HG03342 (cell line): ENCODE measurements at regions not wholly inside any gene's neighbourhood (a gene's known extent, or its start where the extent isn't known, plus 50 kb on each side); places are given as distances from the start of the nearest gene placed in this dataset.

Source experiments
- ATAC-seq: cut with Tn5 transposase; IDR thresholded peaks from one replicate; pipeline ENCODE4 v1.9.1; 2021; ENCODE audit warnings: mild to moderate bottlenecking, moderate library complexity; ENCODE audit not compliant: unreplicated experiment

- no peak for ATAC-seq
These were observed 182.8 kb downstream of the PIK3C3 start for GRCh38 chr18:42137693-42138375.

GRCh38 chr18:42141439-42141838 lies 186.4 kb downstream of the PIK3C3 start:
- ATAC-seq: no peak

DNA sequence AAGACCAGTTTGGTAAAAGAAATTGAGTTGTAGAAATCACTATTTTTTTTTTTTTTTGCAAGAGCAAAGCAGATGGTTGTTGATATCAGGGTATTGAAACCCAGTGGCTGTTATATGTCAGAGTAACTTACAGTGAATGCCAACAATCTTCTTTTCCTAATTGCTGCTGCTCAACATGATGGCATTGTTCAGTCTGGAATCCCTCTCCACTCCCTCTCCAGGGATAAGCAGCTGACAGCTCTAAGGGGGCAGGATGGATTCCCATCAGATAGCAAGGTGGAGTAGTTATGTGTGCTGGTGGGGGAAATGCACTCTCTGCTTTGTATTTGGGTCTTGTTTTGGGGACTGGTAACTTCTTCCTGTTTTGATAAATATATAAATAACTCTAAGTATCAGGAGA lies 200.0 kb downstream of the PIK3C3 start:
- ATAC-seq: no peak

DNA sequence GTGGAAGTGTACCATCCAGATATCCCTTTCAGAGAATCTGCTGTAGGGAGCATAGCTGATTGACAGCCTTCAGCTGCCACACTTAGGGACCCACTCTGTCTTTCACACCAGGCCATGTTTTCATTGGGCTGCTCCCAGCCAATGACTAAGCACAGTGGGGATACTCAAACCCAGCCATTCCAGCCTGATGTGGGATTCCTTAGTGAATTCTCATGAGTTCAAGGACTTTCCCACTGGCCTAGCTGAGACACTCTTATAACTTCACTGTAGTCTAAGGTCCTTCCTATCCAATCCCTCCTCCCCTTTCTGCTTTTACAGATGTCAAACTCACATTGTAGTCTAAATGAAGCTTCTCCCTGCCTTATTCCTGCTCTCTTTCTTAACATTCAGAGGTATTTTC lies 201.2 kb downstream of the PIK3C3 start:
- no peak for ATAC-seq

DNA sequence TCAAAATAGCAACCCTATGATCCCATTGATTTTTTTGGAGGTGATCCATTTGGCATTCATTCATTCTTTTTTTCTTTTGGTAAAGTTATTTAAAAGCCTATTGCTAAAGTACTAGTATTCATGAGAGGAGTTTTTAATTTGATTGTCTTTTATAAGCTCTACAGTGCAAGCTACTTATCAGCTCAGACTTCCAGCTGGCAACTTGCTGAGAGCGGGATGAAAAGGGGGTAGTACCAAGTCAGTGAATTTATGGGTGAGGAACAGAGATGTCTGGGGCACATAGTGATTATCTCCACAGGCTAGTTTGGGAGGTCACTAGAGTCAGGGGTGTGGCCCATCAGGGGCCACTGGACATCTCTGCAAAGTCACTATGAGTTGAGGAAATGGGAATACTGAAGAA lies 202.4 kb downstream of the PIK3C3 start:
- ATAC-seq: no peak

- ATAC-seq: no peak
These were observed 202.8 kb downstream of the PIK3C3 start for GRCh38 chr18:42157878-42158277.

GRCh38 chr18:42159146-42159545 lies 204.1 kb downstream of the PIK3C3 start:
- ATAC-seq: no peak

DNA sequence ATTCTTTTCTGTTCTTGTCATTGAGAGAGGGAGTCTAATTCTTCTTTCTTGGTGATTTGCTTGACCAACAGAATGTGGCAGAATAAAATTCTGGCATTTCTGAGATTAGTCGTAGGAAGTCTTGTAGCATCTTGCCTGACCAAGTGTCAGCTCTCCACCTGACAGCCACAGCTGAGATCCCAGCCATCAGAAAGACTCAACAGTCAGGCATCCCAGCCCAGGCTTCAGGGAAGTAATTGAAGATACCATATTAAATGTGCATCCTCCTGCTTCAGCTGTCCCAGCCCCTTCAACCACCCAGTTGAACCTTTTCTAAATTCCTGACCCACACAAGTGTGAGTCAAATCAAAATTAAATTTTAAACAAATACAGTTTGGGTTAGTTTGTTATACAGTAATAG lies 208.3 kb downstream of the PIK3C3 start:
- ATAC-seq: no peak

DNA sequence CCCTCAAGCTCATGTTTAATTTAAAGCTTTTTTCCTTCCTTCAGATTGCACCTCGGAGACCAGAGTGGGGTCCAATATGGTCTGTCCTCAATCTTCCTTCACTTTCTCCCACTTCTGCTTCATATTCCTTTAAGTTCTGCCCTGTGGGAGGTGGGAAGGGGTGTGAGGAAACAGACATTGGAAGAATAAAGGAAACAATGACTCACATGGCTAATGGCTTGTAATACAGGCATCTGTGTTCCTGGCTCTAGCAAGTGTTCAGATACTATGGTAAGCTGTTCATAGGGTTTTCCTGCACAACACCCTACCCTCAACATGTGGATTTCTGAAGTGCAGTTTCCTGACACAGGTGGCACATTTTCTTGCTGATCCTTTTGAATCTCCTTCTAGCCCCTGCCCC lies 209.5 kb downstream of the PIK3C3 start:
- ATAC-seq: no peak

DNA sequence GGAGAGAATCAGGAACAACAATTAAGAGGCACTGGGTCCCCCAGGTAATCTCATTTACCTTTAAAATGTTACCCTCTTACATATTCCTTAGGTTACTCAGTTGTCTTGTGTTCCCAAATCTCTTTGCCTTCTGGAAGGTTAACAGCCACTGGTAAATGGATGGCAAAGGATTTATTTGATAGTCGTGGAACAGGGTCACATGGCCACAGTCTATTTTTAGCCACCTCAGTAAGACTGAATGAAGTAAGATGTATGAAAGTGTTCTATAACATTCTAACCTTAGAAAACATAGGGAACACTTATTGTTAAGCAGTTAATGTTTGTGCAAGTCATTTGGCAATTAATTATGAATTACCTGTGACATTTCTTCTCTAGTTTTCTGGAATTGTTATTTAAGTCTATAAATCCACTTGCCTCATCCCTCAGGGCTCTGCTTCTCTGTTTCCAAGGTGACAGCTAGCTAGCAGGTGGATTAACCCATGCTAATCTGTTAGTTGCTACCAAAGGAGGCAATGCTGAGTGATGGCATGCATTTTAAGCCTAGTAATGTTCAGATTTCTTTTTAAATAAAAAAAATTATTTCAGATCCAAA lies 211.0 kb downstream of the PIK3C3 start:
- no peak for ATAC-seq

- ATAC-seq: no peak
These were observed 213.5 kb downstream of the PIK3C3 start for GRCh38 chr18:42168487-42168886.

GRCh38 chr18:42168907-42169306 lies 213.9 kb downstream of the PIK3C3 start:
- no peak for ATAC-seq

GRCh38 chr18:42174909-42175308 lies 219.9 kb downstream of the PIK3C3 start:
- no peak for ATAC-seq

- no peak for ATAC-seq
These were observed 221.6 kb downstream of the PIK3C3 start for GRCh38 chr18:42176599-42176998.

GRCh38 chr18:42177390-42177789 lies 222.4 kb downstream of the PIK3C3 start:
- ATAC-seq: no peak

DNA sequence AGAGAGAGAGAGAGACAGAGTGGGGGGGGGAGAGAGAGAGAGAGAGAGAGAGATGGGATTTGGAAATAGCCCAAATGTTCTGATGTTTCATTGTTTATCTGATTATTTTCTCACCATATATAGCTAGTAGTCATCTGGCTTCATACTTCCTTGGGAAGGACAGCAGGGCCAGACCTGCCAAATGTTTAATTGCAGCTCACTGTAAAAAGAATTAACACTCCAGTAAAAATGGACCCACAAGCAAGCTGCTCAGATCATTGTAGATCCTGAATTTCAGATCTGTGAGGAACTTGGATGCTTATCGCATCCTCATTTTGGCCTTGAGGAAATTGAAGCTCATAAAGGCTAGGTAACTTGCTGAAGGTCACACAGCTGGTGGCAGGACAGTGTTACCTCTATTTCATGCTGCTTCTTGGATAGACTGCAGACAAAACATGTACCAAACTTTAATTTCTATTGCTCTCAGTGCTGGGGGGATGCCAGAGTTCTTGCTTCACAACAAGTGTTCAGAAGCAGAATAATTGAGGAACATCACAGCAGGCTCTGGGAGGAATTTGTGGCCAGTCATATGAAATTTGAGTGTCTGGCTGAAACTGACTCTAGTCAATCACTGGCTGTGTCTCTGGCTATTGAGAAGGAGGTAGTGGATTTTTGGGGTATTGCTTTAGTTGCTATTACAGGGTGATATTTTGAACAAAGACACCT lies 223.5 kb downstream of the PIK3C3 start:
- no peak for ATAC-seq

GRCh38 chr18:42179542-42180121 lies 224.6 kb downstream of the PIK3C3 start:
- ATAC-seq: no peak

DNA sequence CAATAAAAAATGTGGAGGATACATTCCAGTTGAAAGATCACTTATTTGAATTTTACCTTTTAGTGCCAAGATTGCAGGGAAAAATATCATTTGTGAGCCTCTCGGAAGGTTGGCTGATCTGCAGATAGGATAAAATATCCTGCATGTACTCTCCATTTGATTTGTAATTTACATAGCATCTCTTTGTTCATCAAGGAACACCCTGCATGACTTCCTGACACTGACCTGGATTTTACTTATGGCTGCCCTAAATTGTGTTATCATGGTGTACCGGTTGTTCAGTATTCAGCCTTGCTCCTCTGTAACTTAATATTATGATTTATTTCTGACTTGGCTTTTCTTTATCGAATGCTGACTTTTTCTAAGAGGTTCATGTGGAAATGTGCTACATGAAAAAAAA lies 226.4 kb downstream of the PIK3C3 start:
- ATAC-seq: no peak

DNA sequence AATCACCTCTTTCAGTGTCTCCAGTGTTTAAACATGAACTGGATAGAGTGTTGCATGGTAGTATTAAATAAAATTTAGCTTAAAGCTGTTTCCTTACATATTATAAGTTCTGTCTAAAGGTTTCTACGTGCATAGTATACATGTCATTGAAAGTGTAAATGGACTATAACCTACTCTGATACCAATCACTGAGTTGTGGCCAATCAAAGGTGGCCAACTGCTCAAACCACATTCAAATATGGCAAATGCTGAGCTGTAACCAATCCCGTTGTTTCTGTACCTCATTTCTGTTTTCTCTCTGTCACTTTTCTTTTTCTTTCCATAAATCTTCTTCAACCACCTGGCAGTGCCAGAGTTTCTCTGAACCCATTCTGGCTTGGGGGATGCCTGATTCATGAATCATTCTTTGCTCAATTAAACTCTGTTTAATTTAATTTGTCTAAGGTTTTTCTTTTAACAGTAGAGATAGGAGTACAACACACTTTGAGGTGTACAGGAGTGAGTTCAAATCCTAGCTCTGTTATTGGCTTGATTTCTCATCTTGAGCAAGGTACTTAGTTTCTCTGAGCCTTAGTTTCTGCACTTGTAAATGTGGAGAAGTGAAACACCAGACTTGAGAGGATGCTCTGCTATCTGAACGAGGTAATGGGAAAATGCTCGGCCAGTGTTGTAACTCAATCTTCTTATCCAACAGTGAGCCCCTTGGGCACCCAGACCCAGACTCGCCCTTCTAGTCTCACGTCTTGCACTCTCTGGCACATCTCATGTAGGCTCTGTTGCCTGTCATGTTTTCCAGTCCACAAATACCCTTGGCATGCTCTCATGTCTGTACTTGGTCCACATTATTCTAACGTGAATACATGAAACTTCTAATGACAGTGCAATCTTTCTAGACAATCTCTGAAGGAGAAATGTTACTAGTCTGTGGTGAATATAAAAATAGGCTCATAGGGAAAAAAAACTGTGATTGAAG lies 228.0 kb downstream of the PIK3C3 start:
- ATAC-seq: no peak

DNA sequence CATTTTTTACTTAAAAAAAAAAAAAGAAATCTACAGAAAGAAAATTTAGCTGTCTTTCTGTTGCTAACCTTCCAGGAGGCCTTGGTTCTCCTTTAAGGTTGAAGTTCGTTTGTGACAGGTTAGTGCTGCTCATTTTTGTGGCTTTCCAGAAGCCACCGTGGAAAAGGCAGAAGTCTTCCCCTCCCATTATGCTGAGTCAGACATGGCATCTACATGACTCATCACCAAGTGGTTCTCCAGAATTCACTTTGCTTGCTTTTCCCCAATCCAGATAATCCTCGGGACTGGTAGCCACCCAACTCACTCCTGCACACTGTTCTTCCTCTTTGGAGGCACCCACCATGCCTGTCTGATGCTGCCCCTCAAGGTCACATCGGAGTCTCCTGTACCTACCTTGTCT lies 228.7 kb downstream of the PIK3C3 start:
- ATAC-seq: no peak
